Gastrocnemius medialis (tissue), 4 donors: ENCODE measurements at regions not wholly inside any gene's neighbourhood (a gene's known extent, or its start where the extent isn't known, plus 50 kb on each side); places are given as distances from the start of the nearest gene placed in this dataset.

ENCODE experiments used
- POLR2A ChIP-seq, 2 donors: fragments of 450-650 bp; IDR thresholded peaks; one replicate each; pipeline ENCODE4 v1.6.1; 2017; ENCODE audit warnings: antibody characterized with exemption in 2 of 2, mild to moderate bottlenecking in 2 of 2, moderate library complexity in 2 of 2
- TF ChIP-seq, protein P1 (sequence below), 5 experiments: fragments of 450-650 bp in 3 of 5; fragments of 200-600 bp in 2 of 5; sonication (generic) in 2 of 5; IDR thresholded peaks in 4 of 5; conservative IDR thresholded peaks in 1 of 5; 1 replicate in 4 of 5; 2 replicates in 1 of 5; pipeline ENCODE4 v1.5.1; 2016 to 2019; ENCODE audit warnings: antibody characterized with exemption in 5 of 5, mild to moderate bottlenecking in 3 of 5, moderate library complexity in 3 of 5

DNA sequence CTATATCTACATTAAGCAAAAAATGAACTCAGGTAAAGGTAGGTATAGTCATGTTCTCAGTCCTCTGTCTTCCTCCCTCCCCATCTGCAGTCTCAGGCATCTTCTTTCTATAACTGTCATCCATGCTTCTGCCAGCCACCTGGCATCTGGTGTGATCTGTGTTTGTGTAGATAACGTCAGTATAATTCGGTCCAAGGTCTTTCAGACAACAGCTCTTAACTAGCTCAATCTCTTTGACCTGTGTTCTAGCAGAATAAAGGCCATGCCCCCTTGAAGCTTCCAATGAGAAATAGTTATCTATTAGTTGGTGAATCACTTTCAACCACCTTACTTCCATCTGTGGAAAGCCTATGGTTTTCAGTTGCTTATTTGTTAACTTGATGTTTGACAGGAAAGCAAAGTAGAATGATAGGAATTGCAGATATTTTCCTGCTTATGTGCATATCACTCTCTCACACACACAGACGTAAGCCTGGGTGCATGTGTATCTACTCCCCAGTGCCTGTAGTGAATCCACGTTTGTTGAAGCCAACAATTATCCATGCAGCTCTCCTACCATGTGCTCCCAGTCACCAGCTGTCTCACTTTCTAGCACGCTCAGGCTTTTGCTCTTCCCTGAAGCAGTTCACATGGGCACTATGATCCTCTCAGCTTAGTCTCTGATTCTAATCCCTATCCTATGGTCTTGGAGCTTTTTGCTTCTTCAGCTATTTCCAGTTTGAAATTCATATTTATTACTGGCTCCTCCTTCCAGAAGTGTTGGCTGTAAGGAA is 433.7 kb upstream of the MANEA start:
- TF ChIP-seq, protein P1, sequence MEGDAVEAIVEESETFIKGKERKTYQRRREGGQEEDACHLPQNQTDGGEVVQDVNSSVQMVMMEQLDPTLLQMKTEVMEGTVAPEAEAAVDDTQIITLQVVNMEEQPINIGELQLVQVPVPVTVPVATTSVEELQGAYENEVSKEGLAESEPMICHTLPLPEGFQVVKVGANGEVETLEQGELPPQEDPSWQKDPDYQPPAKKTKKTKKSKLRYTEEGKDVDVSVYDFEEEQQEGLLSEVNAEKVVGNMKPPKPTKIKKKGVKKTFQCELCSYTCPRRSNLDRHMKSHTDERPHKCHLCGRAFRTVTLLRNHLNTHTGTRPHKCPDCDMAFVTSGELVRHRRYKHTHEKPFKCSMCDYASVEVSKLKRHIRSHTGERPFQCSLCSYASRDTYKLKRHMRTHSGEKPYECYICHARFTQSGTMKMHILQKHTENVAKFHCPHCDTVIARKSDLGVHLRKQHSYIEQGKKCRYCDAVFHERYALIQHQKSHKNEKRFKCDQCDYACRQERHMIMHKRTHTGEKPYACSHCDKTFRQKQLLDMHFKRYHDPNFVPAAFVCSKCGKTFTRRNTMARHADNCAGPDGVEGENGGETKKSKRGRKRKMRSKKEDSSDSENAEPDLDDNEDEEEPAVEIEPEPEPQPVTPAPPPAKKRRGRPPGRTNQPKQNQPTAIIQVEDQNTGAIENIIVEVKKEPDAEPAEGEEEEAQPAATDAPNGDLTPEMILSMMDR (IDR thresholded peaks at IDR 0.05 in 4 of 5, conservative IDR thresholded peaks at IDR 0.05 in 1 of 5), result no peak
- no peak for TF ChIP-seq POLR2A (IDR thresholded peaks at IDR 0.05)
